Breast epithelium (tissue), 4 donors: ENCODE measurements at regions not wholly inside any gene's neighbourhood (a gene's known extent, or its start where the extent isn't known, plus 50 kb on each side); places are given as distances from the start of the nearest gene placed in this dataset.

ENCODE experiments used
- DNase-seq, 2 donors: peaks; one replicate each; pipeline ENCODE4 v3.0.0-alpha.2; 2019; ENCODE audit warnings: low spot score in 2 of 2
- H3K27ac ChIP-seq, 2 donors: fragments of 200-600 bp; sonication (generic) in 1 of 2; one replicate each; pipeline ENCODE4 v1.5.1; 2016 to 2019; ENCODE audit warnings: mild to moderate bottlenecking in 1 of 2
- H3K27me3 ChIP-seq, 2 donors: fragments of 200-600 bp; sonication (generic) in 1 of 2; one replicate each; pipeline versions ENCODE4 v1.5.1 to v1.6.0; 2017 to 2019; ENCODE audit warnings: control low read depth in 1 of 2, mild to moderate bottlenecking in 1 of 2
- H3K36me3 ChIP-seq: fragments of 200-600 bp; one replicate; pipeline ENCODE4 v1.5.1; 2019
- H3K4me1 ChIP-seq, 2 donors: fragments of 200-600 bp; sonication (generic); one replicate each; pipeline ENCODE4 v1.5.1; 2016 to 2019; ENCODE audit warnings: control low read depth in 1 of 2
- H3K4me3 ChIP-seq, 3 donors: fragments of 200-600 bp; sonication (generic); 1 replicate in 2 of 3; 2 replicates in 1 of 3; pipeline ENCODE4 v1.5.1; 2016 to 2019; ENCODE audit warnings: mild to moderate bottlenecking in 3 of 3, moderate library complexity in 2 of 3
- H3K9me3 ChIP-seq, 2 donors: fragments of 200-600 bp; sonication (generic) in 1 of 2; one replicate each; pipeline ENCODE4 v1.5.1; 2016 to 2019; ENCODE audit warnings: control low read depth in 1 of 2
- CTCF ChIP-seq, 3 donors: fragments of 450-650 bp; IDR thresholded peaks; one replicate each; pipeline ENCODE4 v1.5.1; 2016 to 2017; ENCODE audit warnings: antibody characterized with exemption in 3 of 3, mild to moderate bottlenecking in 3 of 3, moderate library complexity in 3 of 3
- POLR2A ChIP-seq: fragments of 450-650 bp; IDR thresholded peaks from one replicate; pipeline ENCODE4 v1.6.1; 2016; ENCODE audit warnings: antibody characterized with exemption, mild to moderate bottlenecking, moderate library complexity
- POLR2AphosphoS5 ChIP-seq, 3 donors: sonication (generic); formaldehyde crosslinking; IDR thresholded peaks; one replicate each; pipeline ENCODE4 v1.6.1; 2017; ENCODE audit warnings: antibody characterized with exemption in 3 of 3
- intact Hi-C: fragments of 100-400 bp; cut with DNase I; formaldehyde crosslinking; loops from one replicate; pipeline ENCODE4 v1.15.1; 2023; ENCODE audit warnings: low total_unique reads

DNA sequence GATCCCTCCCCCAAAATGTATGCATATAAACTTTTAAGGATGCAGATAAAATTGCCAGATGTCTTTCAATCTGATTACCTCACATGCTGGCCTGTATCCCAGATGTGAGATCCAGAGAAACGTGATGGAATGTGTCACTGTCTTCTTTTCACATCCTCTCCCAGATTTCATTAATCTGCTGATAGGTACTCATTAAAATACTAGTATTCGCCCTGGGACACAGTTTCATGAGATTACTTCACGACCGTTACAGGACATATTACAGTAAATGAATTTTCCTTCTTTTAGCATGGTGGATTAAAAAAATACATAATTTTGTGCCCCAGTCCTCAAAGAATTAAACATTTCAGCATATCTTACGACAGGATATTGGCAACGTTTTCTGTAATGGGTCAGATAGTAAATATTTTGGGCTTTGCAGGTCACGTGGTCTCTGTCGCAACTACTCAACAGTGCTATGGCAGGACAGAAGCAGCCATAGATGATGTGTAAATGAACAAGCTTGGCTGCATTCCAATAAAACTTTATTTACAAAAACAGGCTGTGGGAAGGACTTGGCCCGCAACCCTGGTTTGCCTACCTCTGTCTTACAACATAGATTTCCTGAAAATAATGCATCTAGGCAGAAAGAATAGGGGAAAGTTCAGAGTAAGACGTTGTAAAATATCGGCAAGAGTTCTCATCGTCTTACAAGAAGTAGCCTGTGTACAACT is 156.0 kb upstream of the DIO3 start:
- Histone ChIP-seq H3K4me1 (no peaks in the 10 kb centered on the region), H3K9me3 (no peaks in the 10 kb centered on the region), H3K36me3 (no peaks in the 10 kb centered on the region), H3K27me3 (peaks cover 0 to 2% of the 10 kb centered on the region in 2 donors), H3K4me3 (no peak overlapping the region), H3K27ac (peak overlapping the region in 1 of 2 donors; percentile 14)
- no peak for DNase-seq
- intact Hi-C loops: no loop called here
- TF ChIP-seq POLR2A (no peak), CTCF (IDR thresholded peaks at IDR 0.05) (no peak), POLR2AphosphoS5 (IDR thresholded peaks at IDR 0.05) (no peak)

- H3K27me3 ChIP-seq: no peaks in the 10 kb centered on the region
- intact Hi-C loops: no loop called here
- no peaks in the 10 kb centered on the region for H3K4me1 ChIP-seq
- DNase-seq: no peak
- H3K4me3 ChIP-seq: no peak overlapping the region
- H3K36me3 ChIP-seq: no peaks in the 10 kb centered on the region
- H3K27ac ChIP-seq: peak overlapping the region in 1 of 2 donors; percentile 77
- TF ChIP-seq POLR2AphosphoS5 (IDR thresholded peaks at IDR 0.05): no peak
- TF ChIP-seq POLR2A: no peak
- TF ChIP-seq CTCF (IDR thresholded peaks at IDR 0.05): no peak
- no peaks in the 10 kb centered on the region for H3K9me3 ChIP-seq
These were observed 154.4 kb upstream of the DIO3 start for GRCh38 chr14:101406921-101407320.

DNA sequence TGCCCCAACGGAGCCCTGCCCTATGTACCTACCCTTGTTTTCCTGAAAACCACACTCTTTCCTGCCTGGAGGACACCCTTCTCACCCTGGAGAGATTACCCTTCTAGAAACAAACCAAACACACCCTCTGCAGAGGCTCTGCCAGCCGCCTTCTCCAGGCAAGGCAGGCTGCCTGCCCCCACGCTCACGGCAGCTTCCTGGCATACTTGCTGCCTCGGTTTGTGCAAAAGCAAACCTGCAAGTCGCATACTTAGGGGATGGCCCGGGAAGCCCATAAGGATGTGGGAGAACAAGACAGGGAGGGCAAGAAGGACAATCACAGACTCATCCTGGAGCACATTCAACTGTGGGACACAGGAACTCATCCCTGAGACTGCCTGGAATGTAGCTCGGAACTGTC is 154.0 kb upstream of the DIO3 start:
- Histone ChIP-seq H3K4me1 (no peaks in the 10 kb centered on the region), H3K27ac (peak overlapping the region in 1 of 2 donors; percentile 77), H3K4me3 (no peak overlapping the region), H3K27me3 (no peaks in the 10 kb centered on the region), H3K9me3 (no peaks in the 10 kb centered on the region), H3K36me3 (no peaks in the 10 kb centered on the region)
- no peak for DNase-seq
- TF ChIP-seq POLR2AphosphoS5 (IDR thresholded peaks at IDR 0.05) (no peak), POLR2A (no peak), CTCF (IDR thresholded peaks at IDR 0.05) (no peak)
- intact Hi-C loops: no loop called here

DNA sequence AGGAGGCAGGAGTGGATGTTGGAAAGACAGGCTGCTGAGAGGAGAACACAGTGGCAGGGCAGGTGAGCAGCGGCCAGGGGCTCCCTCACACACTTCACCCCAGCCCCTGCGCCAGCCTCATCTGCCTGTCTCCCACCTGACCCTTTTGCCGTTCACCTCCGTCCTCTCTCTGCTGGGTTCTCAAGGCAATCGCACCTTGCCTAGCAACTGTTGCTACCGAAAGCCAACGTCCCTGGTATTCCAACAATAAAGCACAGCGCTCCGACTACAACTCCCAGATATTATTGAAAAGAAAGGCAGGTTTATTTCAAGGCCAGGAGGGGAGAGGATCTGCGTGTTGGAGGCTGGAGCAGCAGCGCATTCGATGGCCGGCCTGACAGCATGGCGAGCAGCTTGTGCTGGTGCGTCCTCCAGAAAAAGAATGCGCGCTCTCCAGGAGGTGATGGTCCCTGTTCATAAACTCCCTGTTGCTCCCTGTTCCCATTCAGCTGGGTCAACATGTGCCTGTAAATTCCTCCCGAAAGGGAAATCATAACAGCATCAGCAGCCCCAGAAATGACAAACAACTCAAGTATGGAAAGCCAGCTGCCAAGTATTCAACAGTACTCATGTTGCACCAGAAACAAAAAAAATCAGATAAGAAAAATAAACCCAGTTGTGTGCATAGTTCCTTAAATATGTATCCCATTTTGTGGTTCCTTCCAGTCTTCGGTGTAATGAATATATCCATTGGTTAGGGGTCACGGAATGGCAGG is 153.0 kb upstream of the DIO3 start:
- no peaks in the 10 kb centered on the region for H3K9me3 ChIP-seq
- no peak for DNase-seq
- H3K36me3 ChIP-seq: no peaks in the 10 kb centered on the region
- TF ChIP-seq POLR2AphosphoS5 (IDR thresholded peaks at IDR 0.05) (no peak), CTCF (IDR thresholded peaks at IDR 0.05) (no peak), POLR2A (no peak)
- H3K27ac ChIP-seq: peak overlapping the region in 1 of 2 donors; percentile 77
- intact Hi-C loops: no loop called here
- H3K4me3 ChIP-seq: no peak overlapping the region
- H3K27me3 ChIP-seq: no peaks in the 10 kb centered on the region
- H3K4me1 ChIP-seq: no peaks in the 10 kb centered on the region

DNA sequence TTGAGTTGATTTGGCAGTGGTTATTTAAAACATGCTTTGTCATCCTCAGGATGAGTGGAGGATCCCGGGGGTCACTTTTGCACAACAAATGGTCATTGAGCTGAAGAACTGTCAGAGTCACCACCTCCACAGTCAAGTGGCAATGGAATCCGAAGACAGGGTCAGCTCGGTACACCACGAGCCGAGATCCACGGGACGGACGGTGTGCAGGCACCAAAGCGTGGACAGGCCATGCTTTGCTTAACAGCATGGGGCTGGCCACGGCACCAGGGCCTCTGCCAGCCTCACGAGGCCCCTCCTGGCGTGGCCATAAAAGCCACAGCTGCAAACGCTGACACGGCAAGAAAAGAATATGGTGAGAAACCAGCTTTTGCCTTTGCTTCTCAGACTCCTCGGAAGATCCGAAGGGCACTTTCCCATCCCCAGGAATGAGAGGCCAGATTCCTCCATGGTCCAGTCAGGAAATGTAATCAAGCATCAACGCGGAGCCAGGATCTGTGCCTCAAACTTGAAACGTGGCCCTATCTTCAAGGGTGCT is 152.2 kb upstream of the DIO3 start:
- Histone ChIP-seq H3K36me3 (no peaks in the 10 kb centered on the region), H3K9me3 (no peaks in the 10 kb centered on the region), H3K4me1 (no peaks in the 10 kb centered on the region), H3K4me3 (no peak overlapping the region), H3K27me3 (no peaks in the 10 kb centered on the region), H3K27ac (peak overlapping the region in 1 of 2 donors; percentile 77)
- intact Hi-C loops: no loop called here
- DNase-seq: no peak
- no peak for TF ChIP-seq CTCF (IDR thresholded peaks at IDR 0.05)
- no peak for TF ChIP-seq POLR2A
- peak in 1 of 3 donors; percentile 29 for TF ChIP-seq POLR2AphosphoS5 (IDR thresholded peaks at IDR 0.05)
